Kidney epithelial cell (primary cell): ENCODE measurements at regions not wholly inside any gene's neighbourhood (a gene's known extent, or its start where the extent isn't known, plus 50 kb on each side); places are given as distances from the start of the nearest gene placed in this dataset.

Experiments
- DNase-seq: peaks from one replicate; pipeline ENCODE4 v3.0.0-alpha.2; 2010; ENCODE audit warnings: low read depth
- H3K27me3 ChIP-seq: 2 replicates; pipeline ENCODE4 v1.6.0; 2011; ENCODE audit warnings: low read length; ENCODE audit not compliant: control insufficient read depth, insufficient read depth
- H3K36me3 ChIP-seq: 2 replicates; pipeline ENCODE4 v1.5.1; 2011; ENCODE audit warnings: low read length; ENCODE audit not compliant: control insufficient read depth, insufficient read depth
- H3K4me3 ChIP-seq: 2 replicates; pipeline ENCODE4 v1.5.1; 2011; ENCODE audit warnings: low read depth, mild to moderate bottlenecking, control low read depth, low read length
- CTCF ChIP-seq: IDR thresholded peaks from 2 replicates; pipeline ENCODE4 v1.5.1; 2011; ENCODE audit warnings: mild to moderate bottlenecking, moderate library complexity, low read length, control low read depth, inconsistent platforms; ENCODE audit not compliant: insufficient read depth, poor library complexity, severe bottlenecking

DNA sequence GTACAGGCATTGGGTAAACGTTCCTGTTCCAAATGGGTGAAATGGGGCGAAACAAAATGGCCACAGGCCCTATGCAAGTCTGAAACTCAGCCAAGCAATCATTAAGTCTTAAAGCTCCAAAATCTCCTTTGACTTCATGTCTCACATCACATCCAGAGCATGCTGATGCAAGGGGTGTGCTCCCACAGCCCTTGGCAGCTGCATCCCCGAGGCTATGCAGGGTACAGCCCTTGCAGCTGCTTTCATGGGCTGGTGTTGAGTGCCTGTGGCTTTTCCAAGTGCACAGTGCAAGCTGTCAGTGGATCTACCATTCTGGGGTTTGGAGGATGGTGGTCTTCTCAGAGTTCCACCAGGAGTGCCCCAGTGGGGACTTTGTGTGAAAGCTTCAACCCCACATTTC lies 270.0 kb upstream of the CDYL start:
- Histone ChIP-seq H3K36me3 (no peaks in the 10 kb centered on the region), H3K27me3 (no peaks in the 10 kb centered on the region), H3K4me3 (no peak overlapping the region)
- TF ChIP-seq CTCF, result no peak
- DNase-seq, result no peak

DNA sequence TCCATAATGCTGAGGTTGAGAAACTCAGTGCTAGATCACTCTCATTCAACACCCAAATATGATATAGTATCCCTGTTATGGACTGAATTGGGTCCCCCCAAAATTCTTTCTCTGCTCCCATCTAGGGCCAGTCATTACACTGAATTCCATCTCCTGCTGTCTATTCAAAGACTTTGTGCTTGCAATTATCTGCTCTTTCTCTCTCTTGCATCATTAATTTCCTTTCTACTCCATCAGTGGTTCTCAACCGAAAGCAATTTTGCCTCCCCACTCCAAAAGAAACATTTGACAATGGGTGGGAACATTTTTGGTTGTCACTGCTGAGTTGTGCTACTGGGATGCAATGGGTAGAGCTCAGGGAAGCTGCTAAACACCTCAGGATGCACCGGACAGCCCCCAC lies 271.5 kb upstream of the CDYL start:
- Histone ChIP-seq H3K36me3 (no peaks in the 10 kb centered on the region), H3K27me3 (no peaks in the 10 kb centered on the region), H3K4me3 (no peak overlapping the region)
- DNase-seq, result no peak
- TF ChIP-seq CTCF, result no peak

- Histone ChIP-seq H3K27me3 (no peaks in the 10 kb centered on the region), H3K4me3 (no peak overlapping the region), H3K36me3 (no peaks in the 10 kb centered on the region)
- TF ChIP-seq CTCF, result no peak
- no peak for DNase-seq
Observed at GRCh38 chr6:4503700-4504099, 272.5 kb upstream of the CDYL start.

- no peaks in the 10 kb centered on the region for H3K36me3 ChIP-seq
Observed at GRCh38 chr6:4496284-4496683, 279.9 kb upstream of the CDYL start.

GRCh38 chr6:4491501-4492260 lies 284.5 kb upstream of the CDYL start:
- no peak for TF ChIP-seq CTCF
- no peak for DNase-seq
- H3K36me3 ChIP-seq, result no peaks in the 10 kb centered on the region
- no peaks in the 10 kb centered on the region for H3K27me3 ChIP-seq
- no peak overlapping the region for H3K4me3 ChIP-seq

More at GRCh38 chr6:4496284-4496683, 279.9 kb upstream of the CDYL start:
- Histone ChIP-seq H3K27me3 (no peaks in the 10 kb centered on the region), H3K4me3 (no peak overlapping the region)
- no peak for TF ChIP-seq CTCF
- DNase-seq, result no peak

GRCh38 chr6:4489538-4489937 lies 286.7 kb upstream of the CDYL start:
- no peaks in the 10 kb centered on the region for H3K27me3 ChIP-seq
- no peak overlapping the region for H3K4me3 ChIP-seq
- no peak for TF ChIP-seq CTCF
- no peaks in the 10 kb centered on the region for H3K36me3 ChIP-seq
- no peak for DNase-seq
